Gastrocnemius medialis (tissue), 4 donors: ENCODE measurements at regions not wholly inside any gene's neighbourhood (a gene's known extent, or its start where the extent isn't known, plus 50 kb on each side); places are given as distances from the start of the nearest gene placed in this dataset.
A peak's percentile ranks its signal among the peaks of the same experiment; 100 is the strongest.

Source experiments
- ATAC-seq, 2 donors: fragments of 150-250 bp; one replicate each; pipeline ENCODE4 v1.9.1; 2016
- DNase-seq, 2 donors: peaks; one replicate each; pipeline ENCODE4 v3.0.0-alpha.2; 2019
- H3K27ac ChIP-seq, 4 donors: fragments of 200-600 bp; sonication (generic); 1 replicate in 1 of 4; 2 replicates in 3 of 4; pipeline ENCODE4 v1.5.1; 2016 to 2018; ENCODE audit warnings: mild to moderate bottlenecking in 2 of 4, moderate library complexity in 1 of 4
- H3K27me3 ChIP-seq, 3 donors: fragments of 200-600 bp; sonication (generic) in 2 of 3; 1 replicate in 1 of 3; 2 replicates in 2 of 3; pipeline versions ENCODE4 v1.5.1 to v1.6.0; 2016 to 2019; ENCODE audit warnings: mild to moderate bottlenecking in 1 of 3, moderate library complexity in 1 of 3
- H3K36me3 ChIP-seq, 2 donors: fragments of 200-600 bp; sonication (generic) in 1 of 2; one replicate each; pipeline ENCODE4 v1.5.1; 2017 to 2018
- H3K4me1 ChIP-seq, 2 donors: fragments of 200-600 bp; sonication (generic) in 1 of 2; one replicate each; pipeline ENCODE4 v1.5.1; 2016 to 2017; ENCODE audit warnings: mild to moderate bottlenecking in 2 of 2
- H3K4me3 ChIP-seq, 4 donors: fragments of 200-600 bp; sonication (generic) in 3 of 4; 1 replicate in 1 of 4; 2 replicates in 3 of 4; pipeline ENCODE4 v1.5.1; 2016 to 2019; ENCODE audit warnings: mild to moderate bottlenecking in 2 of 4
- H3K9me3 ChIP-seq, 3 donors: fragments of 200-600 bp; sonication (generic) in 2 of 3; 1 replicate in 1 of 3; 2 replicates in 2 of 3; pipeline ENCODE4 v1.5.1; 2016 to 2019
- CTCF ChIP-seq, 5 experiments: fragments of 450-650 bp in 3 of 5; fragments of 200-600 bp in 2 of 5; sonication (generic) in 2 of 5; IDR thresholded peaks in 4 of 5; conservative IDR thresholded peaks in 1 of 5; 1 replicate in 4 of 5; 2 replicates in 1 of 5; pipeline ENCODE4 v1.5.1; 2016 to 2019; ENCODE audit warnings: antibody characterized with exemption in 5 of 5, mild to moderate bottlenecking in 3 of 5, moderate library complexity in 3 of 5
- POLR2A ChIP-seq, 2 donors: fragments of 450-650 bp; IDR thresholded peaks; one replicate each; pipeline ENCODE4 v1.6.1; 2017; ENCODE audit warnings: antibody characterized with exemption in 2 of 2, mild to moderate bottlenecking in 2 of 2, moderate library complexity in 2 of 2
- in situ Hi-C, 4 donors: fragments of 200-750 bp; cut with MboI; loops; one replicate each; pipeline versions ENCODE4 v1.15.0 to v1.8.0; 2017; ENCODE audit warnings: low sequenced_read_pairs in 4 of 4
- intact Hi-C: fragments of 100-400 bp; cut with DNase I; formaldehyde crosslinking; loops from one replicate; pipeline ENCODE4 v1.15.1; 2023; ENCODE audit warnings: low total_unique reads

- Histone ChIP-seq H3K36me3 (no peaks in the 10 kb centered on the region), H3K4me3 (no peak overlapping the region), H3K4me1 (peaks cover 0 to 7% of the 10 kb centered on the region in 2 donors), H3K9me3 (no peaks in the 10 kb centered on the region), H3K27ac (no peak overlapping the region), H3K27me3 (no peaks in the 10 kb centered on the region)
- intact Hi-C loops: no loop called here
- ATAC-seq (peak; percentile 42 to 65), DNase-seq (no peak)
- in situ Hi-C loops: no loop called here
- TF ChIP-seq POLR2A (IDR thresholded peaks at IDR 0.05): no peak
- no peak for TF ChIP-seq CTCF (IDR thresholded peaks at IDR 0.05 in 4 of 5, conservative IDR thresholded peaks at IDR 0.05 in 1 of 5)
Measured at GRCh38 chr10:91576096-91576545, 56.8 kb downstream of the PPP1R3C start.

GRCh38 chr10:91575044-91575610 is 57.7 kb downstream of the PPP1R3C start:
- peaks cover under 1 to 7% of the 10 kb centered on the region in 2 donors for H3K4me1 ChIP-seq

GRCh38 chr10:91574236-91574635 is 58.6 kb downstream of the PPP1R3C start:
- in situ Hi-C loops (no loop called here), intact Hi-C loops (no loop called here)
- no peak overlapping the region for H3K4me3 ChIP-seq
- no peaks in the 10 kb centered on the region for H3K36me3 ChIP-seq
- no peak for TF ChIP-seq CTCF (IDR thresholded peaks at IDR 0.05 in 4 of 5, conservative IDR thresholded peaks at IDR 0.05 in 1 of 5)
- no peak for TF ChIP-seq POLR2A (IDR thresholded peaks at IDR 0.05)
- no peaks in the 10 kb centered on the region for H3K27me3 ChIP-seq
- DNase-seq (no peak), ATAC-seq (no peak)
- no peaks in the 10 kb centered on the region for H3K9me3 ChIP-seq
- no peak overlapping the region for H3K27ac ChIP-seq
- peaks cover 4 to 7% of the 10 kb centered on the region in 2 donors for H3K4me1 ChIP-seq

More at GRCh38 chr10:91575044-91575610, 57.7 kb downstream of the PPP1R3C start:
- Histone ChIP-seq H3K9me3 (no peaks in the 10 kb centered on the region), H3K36me3 (no peaks in the 10 kb centered on the region), H3K4me3 (no peak overlapping the region), H3K27ac (no peak overlapping the region), H3K27me3 (no peaks in the 10 kb centered on the region)
- DNase-seq (no peak), ATAC-seq (no peak)
- intact Hi-C loops: no loop called here
- in situ Hi-C loops: no loop called here
- TF ChIP-seq CTCF (IDR thresholded peaks at IDR 0.05 in 4 of 5, conservative IDR thresholded peaks at IDR 0.05 in 1 of 5): no peak
- TF ChIP-seq POLR2A (IDR thresholded peaks at IDR 0.05): no peak

GRCh38 chr10:91573320-91573719 is 59.6 kb downstream of the PPP1R3C start:
- no peak overlapping the region for H3K27ac ChIP-seq
- DNase-seq (no peak), ATAC-seq (no peak)
- no peak overlapping the region for H3K4me3 ChIP-seq
- intact Hi-C loops (no loop called here), in situ Hi-C loops (no loop called here)
- peaks cover under 1 to 4% of the 10 kb centered on the region in 2 donors for H3K4me1 ChIP-seq
- TF ChIP-seq CTCF (IDR thresholded peaks at IDR 0.05 in 4 of 5, conservative IDR thresholded peaks at IDR 0.05 in 1 of 5): no peak
- no peak for TF ChIP-seq POLR2A (IDR thresholded peaks at IDR 0.05)
- no peaks in the 10 kb centered on the region for H3K9me3 ChIP-seq
- no peaks in the 10 kb centered on the region for H3K36me3 ChIP-seq
- no peaks in the 10 kb centered on the region for H3K27me3 ChIP-seq

GRCh38 chr10:91571671-91572070 is 61.2 kb downstream of the PPP1R3C start:
- H3K27me3 ChIP-seq: no peaks in the 10 kb centered on the region
- TF ChIP-seq CTCF (IDR thresholded peaks at IDR 0.05 in 4 of 5, conservative IDR thresholded peaks at IDR 0.05 in 1 of 5) (no peak), POLR2A (IDR thresholded peaks at IDR 0.05) (no peak)
- no peaks in the 10 kb centered on the region for H3K9me3 ChIP-seq
- H3K4me3 ChIP-seq: no peak overlapping the region
- intact Hi-C loops (no loop called here), in situ Hi-C loops (no loop called here)
- H3K4me1 ChIP-seq: peaks cover 0 to 4% of the 10 kb centered on the region in 2 donors
- DNase-seq (no peak), ATAC-seq (no peak)
- H3K27ac ChIP-seq: no peak overlapping the region
- H3K36me3 ChIP-seq: no peaks in the 10 kb centered on the region
